NB4 (cell line): ENCODE measurements at regions not wholly inside any gene's neighbourhood (a gene's known extent, or its start where the extent isn't known, plus 50 kb on each side); places are given as distances from the start of the nearest gene placed in this dataset.

Experiments
- MAX ChIP-seq: IDR thresholded peaks from 2 replicates; pipeline ENCODE4 v1.6.1; 2011; ENCODE audit warnings: low read depth, low read length
- MYC ChIP-seq: IDR thresholded peaks from 2 replicates; pipeline ENCODE4 v1.6.1; 2011; ENCODE audit warnings: low read depth, low read length
- POLR2A ChIP-seq: IDR thresholded peaks from 2 replicates; pipeline ENCODE4 v1.6.1; 2011; ENCODE audit warnings: mild to moderate bottlenecking; ENCODE audit not compliant: insufficient read length; ENCODE audit errors: extremely low read depth
- TF ChIP-seq, protein P1 (sequence below): IDR thresholded peaks from one replicate; pipeline ENCODE4 v1.5.1; 2012; ENCODE audit warnings: low read depth, low read length

- TF ChIP-seq, protein P1, sequence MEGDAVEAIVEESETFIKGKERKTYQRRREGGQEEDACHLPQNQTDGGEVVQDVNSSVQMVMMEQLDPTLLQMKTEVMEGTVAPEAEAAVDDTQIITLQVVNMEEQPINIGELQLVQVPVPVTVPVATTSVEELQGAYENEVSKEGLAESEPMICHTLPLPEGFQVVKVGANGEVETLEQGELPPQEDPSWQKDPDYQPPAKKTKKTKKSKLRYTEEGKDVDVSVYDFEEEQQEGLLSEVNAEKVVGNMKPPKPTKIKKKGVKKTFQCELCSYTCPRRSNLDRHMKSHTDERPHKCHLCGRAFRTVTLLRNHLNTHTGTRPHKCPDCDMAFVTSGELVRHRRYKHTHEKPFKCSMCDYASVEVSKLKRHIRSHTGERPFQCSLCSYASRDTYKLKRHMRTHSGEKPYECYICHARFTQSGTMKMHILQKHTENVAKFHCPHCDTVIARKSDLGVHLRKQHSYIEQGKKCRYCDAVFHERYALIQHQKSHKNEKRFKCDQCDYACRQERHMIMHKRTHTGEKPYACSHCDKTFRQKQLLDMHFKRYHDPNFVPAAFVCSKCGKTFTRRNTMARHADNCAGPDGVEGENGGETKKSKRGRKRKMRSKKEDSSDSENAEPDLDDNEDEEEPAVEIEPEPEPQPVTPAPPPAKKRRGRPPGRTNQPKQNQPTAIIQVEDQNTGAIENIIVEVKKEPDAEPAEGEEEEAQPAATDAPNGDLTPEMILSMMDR, result no peak
- TF ChIP-seq POLR2A (no peak), MYC (no peak), MAX (no peak)
Observed at GRCh38 chr3:10575601-10576160, 70.3 kb upstream of the ATP2B2 start.
